Bronchial epithelial cell (primary cell): ENCODE measurements at regions not wholly inside any gene's neighbourhood (a gene's known extent, or its start where the extent isn't known, plus 50 kb on each side); places are given as distances from the start of the nearest gene placed in this dataset.

Experiments used
- DNase-seq: peaks from one replicate; pipeline ENCODE4 v3.0.0-alpha.2; 2010; ENCODE audit warnings: low read depth
- FAIRE-seq: peaks from 2 replicates; lab custom pipeline; 2011; peaks lifted over from hg19 to GRCh38; lab: Jason Lieb, UNC
- H3K27me3 ChIP-seq: 2 replicates; pipeline ENCODE4 v1.5.1; 2011; ENCODE audit warnings: low read length; ENCODE audit not compliant: control insufficient read depth, insufficient read depth
- H3K36me3 ChIP-seq: 2 replicates; pipeline ENCODE4 v1.5.1; 2011; ENCODE audit warnings: low read length; ENCODE audit not compliant: control insufficient read depth, insufficient read depth
- H3K4me3 ChIP-seq: 2 replicates; pipeline ENCODE4 v1.5.1; 2011; ENCODE audit warnings: mild to moderate bottlenecking, low read depth, low read length, control low read depth
- TF ChIP-seq, protein P1 (sequence below): IDR thresholded peaks from 2 replicates; pipeline ENCODE4 v1.5.1; 2011; ENCODE audit warnings: mild to moderate bottlenecking, moderate library complexity, low read length, control low read depth, inconsistent platforms; ENCODE audit not compliant: insufficient read depth, severe bottlenecking

DNA sequence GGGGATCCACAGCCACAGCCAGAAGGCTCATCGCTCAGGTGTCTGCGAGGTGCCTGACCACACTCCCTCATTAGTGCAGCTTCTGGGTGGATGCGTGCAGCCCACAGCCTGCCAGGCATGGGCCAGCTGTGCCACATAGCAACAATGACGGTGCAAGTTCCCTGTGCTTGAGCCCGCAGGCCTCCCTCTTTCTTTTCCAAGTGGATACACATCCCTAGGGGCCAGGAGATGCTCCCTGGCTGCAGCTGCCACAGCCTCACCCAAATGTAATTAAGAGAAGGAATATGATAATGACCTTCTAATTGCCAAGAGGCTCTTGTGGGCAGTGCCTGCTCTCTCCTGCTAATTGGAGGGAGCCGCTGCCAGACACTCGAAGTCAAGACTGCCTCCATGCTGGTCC, 116.0 kb upstream of the PPP1R26 start:
- Histone ChIP-seq H3K36me3 (no peaks in the 10 kb centered on the region), H3K4me3 (no peak overlapping the region), H3K27me3 (no peaks in the 10 kb centered on the region)
- FAIRE-seq (no peak), DNase-seq (no peak)
- TF ChIP-seq, protein P1, sequence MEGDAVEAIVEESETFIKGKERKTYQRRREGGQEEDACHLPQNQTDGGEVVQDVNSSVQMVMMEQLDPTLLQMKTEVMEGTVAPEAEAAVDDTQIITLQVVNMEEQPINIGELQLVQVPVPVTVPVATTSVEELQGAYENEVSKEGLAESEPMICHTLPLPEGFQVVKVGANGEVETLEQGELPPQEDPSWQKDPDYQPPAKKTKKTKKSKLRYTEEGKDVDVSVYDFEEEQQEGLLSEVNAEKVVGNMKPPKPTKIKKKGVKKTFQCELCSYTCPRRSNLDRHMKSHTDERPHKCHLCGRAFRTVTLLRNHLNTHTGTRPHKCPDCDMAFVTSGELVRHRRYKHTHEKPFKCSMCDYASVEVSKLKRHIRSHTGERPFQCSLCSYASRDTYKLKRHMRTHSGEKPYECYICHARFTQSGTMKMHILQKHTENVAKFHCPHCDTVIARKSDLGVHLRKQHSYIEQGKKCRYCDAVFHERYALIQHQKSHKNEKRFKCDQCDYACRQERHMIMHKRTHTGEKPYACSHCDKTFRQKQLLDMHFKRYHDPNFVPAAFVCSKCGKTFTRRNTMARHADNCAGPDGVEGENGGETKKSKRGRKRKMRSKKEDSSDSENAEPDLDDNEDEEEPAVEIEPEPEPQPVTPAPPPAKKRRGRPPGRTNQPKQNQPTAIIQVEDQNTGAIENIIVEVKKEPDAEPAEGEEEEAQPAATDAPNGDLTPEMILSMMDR, result no peak

DNA sequence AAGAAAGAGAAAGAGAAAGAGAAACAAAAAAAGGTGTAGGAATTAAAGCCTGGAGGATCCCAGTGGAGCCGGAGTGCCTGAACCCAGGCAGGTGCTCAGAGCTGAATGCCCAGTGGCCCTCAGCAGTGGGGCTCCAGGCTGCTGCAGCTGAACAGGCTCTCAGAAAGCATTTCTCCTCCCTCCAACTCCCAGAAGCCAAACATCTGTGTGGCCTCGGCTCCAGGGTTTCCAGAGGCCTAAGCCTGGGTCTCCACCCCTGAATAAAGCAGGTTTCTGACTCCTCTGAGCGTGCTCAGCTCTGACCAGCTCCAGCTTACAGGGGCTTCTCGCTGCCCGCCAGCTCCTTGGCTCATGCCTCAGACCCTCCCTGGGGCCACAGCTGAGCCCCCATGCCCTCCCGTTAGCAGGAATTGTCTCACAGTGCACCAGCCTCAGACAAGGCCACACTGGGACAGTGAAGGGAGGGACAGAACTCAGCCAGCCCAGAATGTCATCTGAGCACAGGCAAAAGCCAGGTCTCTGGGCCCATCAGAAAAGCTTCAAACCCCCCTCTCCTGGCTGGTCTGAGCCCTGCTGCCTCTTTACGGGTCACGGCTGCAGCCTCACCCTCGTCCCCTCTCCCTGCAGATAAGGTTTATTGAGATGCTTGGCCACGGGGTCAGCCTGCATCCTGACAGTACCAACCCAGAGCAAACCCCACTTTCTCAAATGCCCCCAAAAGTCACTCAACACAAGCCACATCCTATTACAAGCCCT, 114.4 kb upstream of the PPP1R26 start:
- H3K36me3 ChIP-seq, result no peaks in the 10 kb centered on the region
- FAIRE-seq, result no peak
- TF ChIP-seq, protein P1, result no peak
- H3K4me3 ChIP-seq, result no peak overlapping the region
- no peaks in the 10 kb centered on the region for H3K27me3 ChIP-seq
- DNase-seq, result no peak

DNA sequence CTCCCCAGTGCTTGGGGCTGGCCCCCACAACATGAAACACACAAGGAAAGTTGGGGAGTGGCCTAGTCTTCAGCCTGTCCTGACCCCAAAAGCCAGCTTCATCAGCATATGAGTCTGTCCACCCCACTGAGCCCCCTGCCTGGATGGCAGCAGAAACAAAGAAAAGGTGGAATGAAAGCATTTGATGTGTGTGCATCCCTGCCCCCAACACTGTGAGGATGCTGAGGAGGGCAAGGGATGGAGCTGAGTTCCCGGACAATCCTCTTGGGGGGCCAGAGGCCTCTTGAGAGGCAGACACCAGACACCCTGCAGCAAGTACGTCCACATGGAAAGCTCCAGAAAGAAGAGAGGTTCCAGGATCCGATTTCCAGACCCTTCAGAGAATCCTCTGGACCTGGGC, 113.5 kb upstream of the PPP1R26 start:
- TF ChIP-seq, protein P1, result no peak
- Histone ChIP-seq H3K4me3 (no peak overlapping the region), H3K27me3 (no peaks in the 10 kb centered on the region), H3K36me3 (no peaks in the 10 kb centered on the region)
- FAIRE-seq, result peak; percentile 79
- DNase-seq, result no peak

DNA sequence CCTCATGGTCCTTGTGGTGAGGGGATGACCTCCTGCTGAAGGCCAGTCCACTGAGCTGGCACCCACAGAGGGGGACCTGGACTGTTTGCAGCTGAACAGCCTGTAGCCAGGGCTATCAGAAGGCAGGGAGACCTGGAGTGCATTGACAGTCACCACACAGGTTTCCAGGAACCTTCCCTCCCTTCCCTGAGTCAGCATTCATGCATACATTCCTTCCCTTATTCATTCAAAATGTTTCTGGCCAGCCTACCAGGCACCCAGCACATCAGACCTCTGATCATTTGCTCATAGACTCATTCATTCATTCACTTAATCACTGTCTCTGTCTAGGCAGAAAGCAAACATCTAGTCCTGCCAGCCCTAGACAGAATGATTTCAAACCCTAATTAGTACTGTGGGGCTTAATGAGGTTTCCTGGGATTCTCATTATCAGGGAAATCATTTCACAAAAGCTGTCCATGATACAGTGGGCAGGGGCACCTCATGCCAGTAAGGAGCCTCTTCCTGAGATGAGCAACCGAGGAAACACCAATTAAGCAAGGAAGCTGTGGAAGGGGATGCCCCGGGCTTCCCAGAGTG, 110.1 kb upstream of the PPP1R26 start:
- Histone ChIP-seq H3K27me3 (no peaks in the 10 kb centered on the region), H3K4me3 (no peak overlapping the region), H3K36me3 (no peaks in the 10 kb centered on the region)
- TF ChIP-seq, protein P1, result no peak
- FAIRE-seq (peak; percentile 47), DNase-seq (peak; percentile 26)

DNA sequence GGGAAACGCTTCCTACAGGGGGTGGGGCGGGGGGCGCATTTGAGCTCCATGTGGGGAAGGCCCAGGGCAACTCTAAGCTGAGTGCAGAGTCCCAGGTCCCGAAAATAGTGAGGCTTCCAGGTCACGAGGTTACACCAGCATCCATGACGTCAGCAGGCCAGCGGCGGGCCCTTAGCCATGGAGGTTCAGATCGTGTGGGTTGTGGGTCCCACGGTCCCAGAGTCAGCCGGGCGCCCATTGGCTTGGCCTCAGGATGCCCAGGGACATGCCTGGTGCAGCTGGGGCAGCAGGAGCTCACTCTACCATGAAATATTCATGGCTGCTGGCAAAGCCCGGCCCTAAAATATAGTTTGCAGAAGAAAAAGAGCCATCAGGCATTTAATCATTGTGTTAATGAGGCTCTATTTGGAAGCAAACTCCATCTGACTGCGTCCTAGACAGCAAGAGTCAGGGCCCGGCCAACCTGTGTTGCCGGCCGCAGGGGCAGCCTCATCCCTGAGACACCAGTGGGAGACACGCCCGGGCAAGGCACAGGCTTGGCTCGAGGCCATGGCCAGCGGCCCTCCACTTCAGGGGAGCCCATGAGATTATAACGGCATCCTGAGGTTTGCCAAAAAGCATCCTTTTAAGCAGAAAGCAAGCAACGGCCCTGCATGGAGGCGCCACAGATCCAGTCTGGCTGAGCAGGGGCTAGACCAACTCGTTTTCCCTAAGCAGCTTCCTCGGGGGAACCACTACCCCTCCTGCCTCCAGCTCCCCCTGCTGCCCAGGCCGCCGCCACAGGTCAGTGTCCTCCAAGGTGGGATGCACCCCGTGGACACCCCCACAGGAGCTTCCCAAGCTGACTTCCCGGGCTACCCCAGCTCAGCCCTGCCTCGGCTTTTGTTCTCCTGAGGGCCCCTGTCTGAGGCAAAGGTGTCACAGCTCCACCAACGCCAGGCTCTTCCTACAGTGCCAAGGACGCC, 108.9 kb upstream of the PPP1R26 start:
- no peaks in the 10 kb centered on the region for H3K36me3 ChIP-seq
- no peaks in the 10 kb centered on the region for H3K27me3 ChIP-seq
- DNase-seq (no peak), FAIRE-seq (no peak)
- H3K4me3 ChIP-seq, result no peak overlapping the region
- TF ChIP-seq, protein P1, result no peak
